Kidney (tissue), 13 donors: ENCODE measurements at regions not wholly inside any gene's neighbourhood (a gene's known extent, or its start where the extent isn't known, plus 50 kb on each side); places are given as distances from the start of the nearest gene placed in this dataset.
A peak's percentile ranks its signal among the peaks of the same experiment; 100 is the strongest.

Experiments used
- DNase-seq, 5 donors: peaks; one replicate each; pipeline ENCODE4 v3.0.0-alpha.2; 2013 to 2020
- FAIRE-seq: peaks from 2 replicates; lab custom pipeline; 2012; peaks lifted over from hg19 to GRCh38; lab: Jason Lieb, UNC
- H3K27ac ChIP-seq, 2 donors: one replicate each; pipeline ENCODE4 v1.7.0; 2013; ENCODE audit warnings: low read depth in 2 of 2, low read length in 2 of 2, inconsistent platforms in 1 of 2
- H3K27me3 ChIP-seq: one replicate; pipeline ENCODE4 v1.7.1; 2013; ENCODE audit warnings: low read length, inconsistent platforms; ENCODE audit not compliant: control insufficient read depth, insufficient read depth
- H3K36me3 ChIP-seq, 3 donors: one replicate each; pipeline versions ENCODE4 v1.7.0 to v1.7.1; 2013; ENCODE audit warnings: low read length in 3 of 3, control low read depth in 1 of 3, inconsistent platforms in 1 of 3; ENCODE audit not compliant: insufficient read depth in 3 of 3, control insufficient read depth in 2 of 3
- H3K4me1 ChIP-seq, 3 donors: one replicate each; pipeline versions ENCODE4 v1.7.0 to v1.7.1; 2013; ENCODE audit warnings: low read length in 3 of 3, inconsistent platforms in 1 of 3, low read depth in 1 of 3; ENCODE audit not compliant: control insufficient read depth in 2 of 3, insufficient read depth in 2 of 3
- H3K4me3 ChIP-seq, 3 donors: one replicate each; pipeline versions ENCODE4 v1.7.0 to v1.8.1; 2013; ENCODE audit warnings: low read length in 3 of 3, control low read depth in 1 of 3, inconsistent platforms in 1 of 3
- H3K9ac ChIP-seq, 3 donors: one replicate each; pipeline versions ENCODE4 v1.7.0 to v1.7.1; 2013; ENCODE audit warnings: low read length in 3 of 3, control low read depth in 1 of 3, inconsistent platforms in 1 of 3
- H3K9me3 ChIP-seq, 3 donors: one replicate each; pipeline versions ENCODE4 v1.7.0 to v1.7.1; 2013; ENCODE audit warnings: low read length in 3 of 3, control low read depth in 1 of 3, inconsistent platforms in 1 of 3; ENCODE audit not compliant: control insufficient read depth in 2 of 3, insufficient read depth in 1 of 3
- intact Hi-C: fragments of 100-400 bp; cut with DNase I; formaldehyde crosslinking; loops from one replicate; pipeline ENCODE4 v1.11.1; 2022
- TF ChIP-seq, protein P1 (sequence below): IDR thresholded peaks from 3 replicates; pipeline ENCODE4 v1.5.1; 2012; ENCODE audit warnings: mild to moderate bottlenecking, moderate library complexity, borderline replicate concordance; ENCODE audit not compliant: insufficient read depth; ENCODE audit errors: extremely low read depth
- donor health status: control.
- donor health status: control.
- donor health status: control.
- donor health status: control.
- donor health status: control.
- donor health status: DM: yes; HTN: yes; CAD: no.
- donor health status: Normal renal cell carcinoma (clear cell type).

DNA sequence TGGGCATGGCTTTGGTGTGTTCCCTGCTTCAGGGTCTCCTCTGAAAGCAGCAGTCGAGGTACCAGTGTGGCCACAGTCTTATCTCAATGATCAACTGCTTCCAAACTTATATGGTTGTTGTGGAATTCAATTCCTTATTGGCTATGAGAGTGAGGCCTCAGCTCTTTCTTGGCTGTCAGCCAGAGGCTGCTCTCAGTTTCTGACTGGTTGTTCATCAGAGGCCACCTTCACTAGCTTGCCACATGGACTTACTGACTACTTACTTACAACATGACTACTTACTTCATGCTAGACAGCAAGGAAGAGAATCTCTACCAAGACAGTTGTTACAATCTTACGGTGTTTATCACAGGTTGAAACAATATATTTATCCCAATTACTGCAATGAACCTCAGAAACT lies 789.2 kb downstream of the DIPK2A start:
- H3K9me3 ChIP-seq, result no peaks in the 10 kb centered on the region
- no peak overlapping the region for H3K27ac ChIP-seq
- intact Hi-C loops, result no loop called here
- H3K4me3 ChIP-seq, result no peak overlapping the region
- H3K27me3 ChIP-seq, result no peaks in the 10 kb centered on the region
- DNase-seq, result peak in 1 of 5 donors; percentile 9
- TF ChIP-seq, protein P1, sequence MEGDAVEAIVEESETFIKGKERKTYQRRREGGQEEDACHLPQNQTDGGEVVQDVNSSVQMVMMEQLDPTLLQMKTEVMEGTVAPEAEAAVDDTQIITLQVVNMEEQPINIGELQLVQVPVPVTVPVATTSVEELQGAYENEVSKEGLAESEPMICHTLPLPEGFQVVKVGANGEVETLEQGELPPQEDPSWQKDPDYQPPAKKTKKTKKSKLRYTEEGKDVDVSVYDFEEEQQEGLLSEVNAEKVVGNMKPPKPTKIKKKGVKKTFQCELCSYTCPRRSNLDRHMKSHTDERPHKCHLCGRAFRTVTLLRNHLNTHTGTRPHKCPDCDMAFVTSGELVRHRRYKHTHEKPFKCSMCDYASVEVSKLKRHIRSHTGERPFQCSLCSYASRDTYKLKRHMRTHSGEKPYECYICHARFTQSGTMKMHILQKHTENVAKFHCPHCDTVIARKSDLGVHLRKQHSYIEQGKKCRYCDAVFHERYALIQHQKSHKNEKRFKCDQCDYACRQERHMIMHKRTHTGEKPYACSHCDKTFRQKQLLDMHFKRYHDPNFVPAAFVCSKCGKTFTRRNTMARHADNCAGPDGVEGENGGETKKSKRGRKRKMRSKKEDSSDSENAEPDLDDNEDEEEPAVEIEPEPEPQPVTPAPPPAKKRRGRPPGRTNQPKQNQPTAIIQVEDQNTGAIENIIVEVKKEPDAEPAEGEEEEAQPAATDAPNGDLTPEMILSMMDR, result no peak
- no peak overlapping the region for H3K9ac ChIP-seq
- no peak for FAIRE-seq
- H3K4me1 ChIP-seq, result no peaks in the 10 kb centered on the region
- H3K36me3 ChIP-seq, result no peaks in the 10 kb centered on the region

DNA sequence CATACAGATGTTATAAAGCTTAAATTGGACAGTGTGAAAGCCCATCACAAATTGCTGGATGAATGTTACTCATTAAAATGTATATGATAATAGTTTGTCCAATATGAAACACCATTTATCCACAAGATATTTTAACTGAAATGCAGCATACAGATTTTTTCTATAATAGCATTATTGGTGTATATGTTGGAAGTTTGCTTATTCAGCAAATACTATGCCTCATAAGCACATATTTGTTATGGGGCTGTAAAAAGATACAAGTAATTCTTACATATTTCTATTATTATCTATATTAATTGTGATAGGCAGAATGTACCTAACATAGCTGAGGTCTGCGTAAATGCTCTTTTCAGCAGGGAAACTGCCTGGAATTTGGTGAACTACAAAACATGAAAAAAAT lies 790.5 kb downstream of the DIPK2A start:
- intact Hi-C loops, result no loop called here
- Histone ChIP-seq H3K4me1 (no peaks in the 10 kb centered on the region), H3K27ac (no peak overlapping the region), H3K4me3 (no peak overlapping the region), H3K36me3 (no peaks in the 10 kb centered on the region), H3K9me3 (no peaks in the 10 kb centered on the region), H3K9ac (no peak overlapping the region), H3K27me3 (no peaks in the 10 kb centered on the region)
- FAIRE-seq (no peak), DNase-seq (no peak)
- TF ChIP-seq, protein P1, result no peak

DNA sequence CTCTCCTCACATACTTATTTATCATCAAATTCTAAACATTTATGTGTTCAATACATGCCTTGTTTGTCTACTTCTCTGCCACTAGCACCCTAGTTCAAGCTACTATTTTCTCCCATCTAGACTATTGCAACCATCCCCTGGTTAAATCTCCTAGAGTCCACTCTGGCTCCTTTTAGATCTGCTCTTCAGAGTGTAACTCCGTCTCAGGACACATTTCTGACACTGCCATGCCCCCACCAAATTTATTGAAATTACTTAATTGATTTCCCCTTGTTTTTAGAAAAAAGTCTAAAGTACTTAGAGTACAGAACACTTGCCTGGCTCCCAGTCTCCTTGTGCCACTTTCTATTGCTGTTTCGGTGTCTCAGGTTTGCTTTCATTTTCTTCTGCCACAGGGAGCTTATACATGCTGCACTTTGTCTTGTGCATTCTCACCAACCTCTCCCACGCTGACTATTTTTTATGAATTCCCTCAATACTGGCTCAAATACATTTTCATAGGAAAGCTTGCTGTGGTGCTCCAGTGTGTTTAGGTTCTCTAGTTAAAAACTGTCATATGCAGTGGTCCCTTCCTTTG lies 792.3 kb downstream of the DIPK2A start:
- H3K36me3 ChIP-seq, result no peaks in the 10 kb centered on the region
- no peak overlapping the region for H3K27ac ChIP-seq
- intact Hi-C loops, result no loop called here
- TF ChIP-seq, protein P1, result no peak
- no peaks in the 10 kb centered on the region for H3K9me3 ChIP-seq
- FAIRE-seq (no peak), DNase-seq (no peak)
- H3K4me1 ChIP-seq, result no peaks in the 10 kb centered on the region
- no peak overlapping the region for H3K9ac ChIP-seq
- H3K4me3 ChIP-seq, result no peak overlapping the region
- H3K27me3 ChIP-seq, result no peaks in the 10 kb centered on the region

DNA sequence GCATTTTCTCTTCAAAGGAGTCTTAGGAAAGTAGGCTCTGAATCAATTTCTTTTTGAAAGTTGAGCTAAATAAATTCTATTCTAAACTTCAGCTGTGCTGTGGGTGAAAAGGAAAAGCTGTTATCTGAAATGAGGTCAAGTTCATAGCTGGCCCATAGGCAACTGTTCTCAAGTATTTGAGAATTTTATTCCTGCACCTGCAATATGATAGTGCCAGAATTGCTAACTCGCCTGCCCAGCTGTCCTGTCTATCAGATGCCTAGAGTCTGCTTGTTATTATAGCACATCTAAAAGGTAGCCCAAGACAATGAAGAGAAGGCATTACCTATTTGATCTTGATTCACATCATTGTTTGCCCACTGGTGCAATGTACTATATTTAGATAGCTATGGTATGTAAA lies 798.7 kb downstream of the DIPK2A start:
- Histone ChIP-seq H3K9ac (no peak overlapping the region), H3K27me3 (no peaks in the 10 kb centered on the region), H3K4me3 (no peak overlapping the region), H3K27ac (no peak overlapping the region), H3K36me3 (no peaks in the 10 kb centered on the region), H3K4me1 (no peaks in the 10 kb centered on the region), H3K9me3 (no peaks in the 10 kb centered on the region)
- FAIRE-seq (no peak), DNase-seq (no peak)
- intact Hi-C loops, result no loop called here
- TF ChIP-seq, protein P1, result no peak
